ENCODE measurements at regions not wholly inside any gene's neighbourhood (a gene's known extent, or its start where the extent isn't known, plus 50 kb on each side); places are given as distances from the start of the nearest gene placed in this dataset.

GRCh38 chr9:87234854-87235253 is 262.8 kb upstream of the DAPK1 start:
- H3K27ac ChIP-seq, result no peak overlapping the region
- TF ChIP-seq CTCF (conservative IDR thresholded peaks at IDR 0.05), result no peak

- no peak overlapping the region for H3K27ac ChIP-seq
- TF ChIP-seq CTCF (conservative IDR thresholded peaks at IDR 0.05), result no peak
Measured at GRCh38 chr9:87236546-87236945, 261.1 kb upstream of the DAPK1 start.

- H3K27ac ChIP-seq, result no peak overlapping the region
- TF ChIP-seq CTCF (conservative IDR thresholded peaks at IDR 0.05), result no peak
Measured at GRCh38 chr9:87237336-87237735, 260.3 kb upstream of the DAPK1 start.

- TF ChIP-seq CTCF (conservative IDR thresholded peaks at IDR 0.05), result no peak
- H3K27ac ChIP-seq, result 0 out of 2 replicates have a peak overlapping the region, but pooled peaks have one; percentile 32
Measured at GRCh38 chr9:87238545-87238944, 259.1 kb upstream of the DAPK1 start.

- peak overlapping the region; percentile 32; the same call in 1 of the 2 replicates for H3K27ac ChIP-seq
- no peak for TF ChIP-seq CTCF (conservative IDR thresholded peaks at IDR 0.05)
Measured at GRCh38 chr9:87239312-87239711, 258.4 kb upstream of the DAPK1 start.

- no peak for TF ChIP-seq CTCF (conservative IDR thresholded peaks at IDR 0.05)
- H3K27ac ChIP-seq, result no peak overlapping the region
Measured at GRCh38 chr9:87243602-87244001, 254.1 kb upstream of the DAPK1 start.

GRCh38 chr9:87245271-87245670 is 252.4 kb upstream of the DAPK1 start:
- no peak overlapping the region for H3K27ac ChIP-seq
- TF ChIP-seq CTCF (conservative IDR thresholded peaks at IDR 0.05), result no peak

GRCh38 chr9:87247097-87247496 is 250.6 kb upstream of the DAPK1 start:
- H3K27ac ChIP-seq, result no peak overlapping the region
- no peak for TF ChIP-seq CTCF (conservative IDR thresholded peaks at IDR 0.05)

All from VCaP (cell line).